CD14-positive monocyte (primary cell): ENCODE measurements at regions not wholly inside any gene's neighbourhood (a gene's known extent, or its start where the extent isn't known, plus 50 kb on each side); places are given as distances from the start of the nearest gene placed in this dataset.

Source experiments
- DNase-seq, 3 donors: peaks; one replicate each; pipeline ENCODE4 v3.0.0-alpha.2; 2011 to 2022
- H2AFZ ChIP-seq: 2 replicates; pipeline ENCODE4 v1.6.0; 2012; ENCODE audit warnings: mild to moderate bottlenecking, low read depth, low read length, inconsistent platforms; ENCODE audit not compliant: insufficient read depth, poor library complexity, severe bottlenecking
- H3K27ac ChIP-seq, 2 donors: 1 replicate in 1 of 2; 2 replicates in 1 of 2; pipeline ENCODE4 v1.5.1; 2012 to 2013; ENCODE audit warnings: low read length in 2 of 2, control low read depth in 1 of 2, inconsistent platforms in 1 of 2, low read depth in 1 of 2, mild to moderate bottlenecking in 1 of 2
- H3K27me3 ChIP-seq, 2 donors: one replicate each; pipeline versions ENCODE4 v1.6.0 to v1.6.1; 2011 to 2013; ENCODE audit warnings: low read length in 2 of 2; ENCODE audit not compliant: control insufficient read depth in 2 of 2, insufficient read depth in 2 of 2
- H3K36me3 ChIP-seq, 2 donors: replicated peaks in 1 of 2; 1 replicate in 1 of 2; 2 replicates in 1 of 2; pipeline versions ENCODE4 v1.5.1 to v1.6.1; 2012 to 2013; ENCODE audit warnings: low read length in 2 of 2, control low read depth in 1 of 2, inconsistent platforms in 1 of 2, mild to moderate bottlenecking in 1 of 2; ENCODE audit not compliant: insufficient read depth in 2 of 2, control insufficient read depth in 1 of 2
- H3K4me1 ChIP-seq, 2 donors: 1 replicate in 1 of 2; 2 replicates in 1 of 2; pipeline versions ENCODE4 v1.5.1 to v1.6.1; 2012 to 2013; ENCODE audit warnings: low read length in 2 of 2, control low read depth in 1 of 2, inconsistent platforms in 1 of 2, mild to moderate bottlenecking in 1 of 2, moderate library complexity in 1 of 2; ENCODE audit not compliant: insufficient read depth in 2 of 2, control insufficient read depth in 1 of 2
- H3K4me2 ChIP-seq: replicated peaks from 2 replicates; pipeline ENCODE3; 2012; ENCODE audit warnings: low read length, moderate library complexity, mild to moderate bottlenecking; ENCODE audit not compliant: poor library complexity, severe bottlenecking; ENCODE audit errors: extremely low read depth
- H3K4me3 ChIP-seq, 3 experiments: fragments of 200-600 bp in 1 of 3; sonication (generic) in 1 of 3; replicated peaks in 1 of 3; 1 replicate in 2 of 3; 2 replicates in 1 of 3; pipeline ENCODE4 v1.5.1; 2011 to 2013; ENCODE audit warnings: low read length in 3 of 3, mild to moderate bottlenecking in 3 of 3, control low read depth in 2 of 3, low read depth in 2 of 3, inconsistent platforms in 1 of 3, moderate library complexity in 1 of 3
- H3K79me2 ChIP-seq: 2 replicates; pipeline ENCODE4 v1.6.0; 2012; ENCODE audit warnings: mild to moderate bottlenecking, control low read depth, inconsistent platforms, low read length, moderate library complexity; ENCODE audit not compliant: insufficient read depth
- H3K9ac ChIP-seq: 2 replicates; pipeline ENCODE4 v1.6.0; 2017; ENCODE audit warnings: low read length, mild to moderate bottlenecking; ENCODE audit not compliant: insufficient read depth, poor library complexity, severe bottlenecking
- H3K9me3 ChIP-seq, 2 donors: replicated peaks in 1 of 2; 1 replicate in 1 of 2; 2 replicates in 1 of 2; pipeline versions ENCODE4 v1.5.1 to v1.6.1; 2012 to 2013; ENCODE audit warnings: low read length in 2 of 2, control low read depth in 1 of 2; ENCODE audit not compliant: control insufficient read depth in 1 of 2, insufficient read depth in 1 of 2
- H4K20me1 ChIP-seq: 2 replicates; pipeline ENCODE4 v1.6.0; 2012; ENCODE audit warnings: mild to moderate bottlenecking, low read length, control low read depth, moderate library complexity; ENCODE audit not compliant: insufficient read depth
- H3K27ac Mint-ChIP-seq, 7 donors: one replicate each; pipeline ENCODE4 v1.8.0; 2020; ENCODE audit warnings: mild to moderate bottlenecking in 7 of 7, mixed read lengths in 7 of 7, moderate library complexity in 6 of 7, inconsistent platforms in 2 of 7
- H3K27me3 Mint-ChIP-seq, 3 donors: one replicate each; pipeline ENCODE4 v1.8.0; 2021 to 2022; ENCODE audit warnings: low read depth in 3 of 3, mild to moderate bottlenecking in 3 of 3, mixed read lengths in 3 of 3, moderate library complexity in 3 of 3, inconsistent platforms in 1 of 3
- H3K36me3 Mint-ChIP-seq, 2 donors: one replicate each; pipeline ENCODE4 v1.8.0; 2020; ENCODE audit warnings: mixed read lengths in 2 of 2, inconsistent platforms in 1 of 2, mild to moderate bottlenecking in 1 of 2
- H3K4me1 Mint-ChIP-seq: one replicate; pipeline ENCODE4 v1.8.0; 2020; ENCODE audit warnings: mild to moderate bottlenecking, mixed read lengths
- H3K4me3 Mint-ChIP-seq, 2 donors: one replicate each; pipeline ENCODE4 v1.8.0; 2020; ENCODE audit warnings: mild to moderate bottlenecking in 2 of 2, mixed read lengths in 2 of 2, moderate library complexity in 1 of 2
- H3K9me3 Mint-ChIP-seq, 7 donors: one replicate each; pipeline ENCODE4 v1.8.0; 2020 to 2022; ENCODE audit warnings: mixed read lengths in 7 of 7, mild to moderate bottlenecking in 6 of 7, moderate library complexity in 6 of 7, inconsistent platforms in 2 of 7
- CTCF ChIP-seq: fragments of 200-600 bp; IDR thresholded peaks from one replicate; pipeline ENCODE4 v1.8.0; 2022; ENCODE audit warnings: antibody characterized with exemption, mild to moderate bottlenecking
- WGBS: methylation state at CpG from one replicate; pipeline ENCODE4 v1.1.5; 2013; ENCODE audit warnings: missing lambda C conversion rate; ENCODE audit not compliant: insufficient coverage; 5-methylcytosine and 5-hydroxymethylcytosine counted together
- intact Hi-C, 2 donors: fragments of 100-400 bp; cut with micrococcal nuclease; formaldehyde crosslinking; loops; one replicate each; pipeline versions ENCODE4 v1.15.0 to v1.15.1; 2023

- no CpG with 5 or more reads among the region's 2 CpGs for WGBS
- intact Hi-C loops, result loop anchor here in 1 of 2 donors (10.0 kb wide), 1 partner anchor 1918 kb away; no protein-coding TSS in a partner anchor
- TF ChIP-seq CTCF, result no peak
- Histone ChIP-seq H3K9ac (no peak overlapping the region), H3K9me3 (peaks cover 0 to 4% of the 10 kb centered on the region in 2 donors), H3K4me2 (no peak overlapping the region), H3K36me3 (no peaks in the 10 kb centered on the region), H3K4me3 (no peak overlapping the region), H3K79me2 (no peaks in the 10 kb centered on the region), H3K27ac (no peak overlapping the region), H2AFZ (no peak overlapping the region), H4K20me1 (no peaks in the 10 kb centered on the region), H3K4me1 (no peaks in the 10 kb centered on the region), H3K27me3 (no peaks in the 10 kb centered on the region)
- H3K27ac Mint-ChIP-seq, result no peak overlapping the region
- no peak for DNase-seq
- H3K4me1 Mint-ChIP-seq, result no peaks in the 10 kb centered on the region
- H3K4me3 Mint-ChIP-seq, result no peak overlapping the region
- no peaks in the 10 kb centered on the region for H3K36me3 Mint-ChIP-seq
- H3K27me3 Mint-ChIP-seq, result peaks cover 0 to 12% (median 0%) of the 10 kb centered on the region in 3 donors
- H3K9me3 Mint-ChIP-seq, result peaks cover 3 to 8% (median 5%) of the 10 kb centered on the region in 7 donors
Measured at GRCh38 chr20:11542645-11543044, 375.0 kb upstream of the BTBD3 start.

- intact Hi-C loops, result loop anchor here in 1 of 2 donors (10.0 kb wide), 1 partner anchor 1919 kb away; no protein-coding TSS in a partner anchor
- peak; percentile 29 to 40 (median 38) for DNase-seq
Measured at GRCh38 chr20:11544029-11544678, 373.5 kb upstream of the BTBD3 start.

More at GRCh38 chr20:11544029-11544678, 373.5 kb upstream of the BTBD3 start:
- Mint-ChIP-seq H3K36me3 (no peaks in the 10 kb centered on the region), H3K4me3 (no peak overlapping the region), H3K27ac (no peak overlapping the region), H3K27me3 (peaks cover 0 to 8% (median 0%) of the 10 kb centered on the region in 3 donors), H3K9me3 (peaks cover 3 to 8% (median 5%) of the 10 kb centered on the region in 7 donors), H3K4me1 (no peaks in the 10 kb centered on the region)
- peaks cover 0 to 4% of the 10 kb centered on the region in 2 donors for H3K9me3 ChIP-seq
- peak overlapping the region; percentile 25 for H3K4me2 ChIP-seq
- no peaks in the 10 kb centered on the region for H3K79me2 ChIP-seq
- no peak overlapping the region for H3K9ac ChIP-seq
- 19% methylated on average over 5 of the region's 10 CpGs for WGBS
- no peaks in the 10 kb centered on the region for H3K27me3 ChIP-seq
- no peaks in the 10 kb centered on the region for H3K36me3 ChIP-seq
- H3K4me1 ChIP-seq, result no peaks in the 10 kb centered on the region
- no peak overlapping the region for H3K27ac ChIP-seq
- H2AFZ ChIP-seq, result peak overlapping the region; percentile 23
- peak; percentile 58 for TF ChIP-seq CTCF
- H3K4me3 ChIP-seq, result no peak overlapping the region
- no peaks in the 10 kb centered on the region for H4K20me1 ChIP-seq
